GM12878 (cell line): ENCODE measurements at regions not wholly inside any gene's neighbourhood (a gene's known extent, or its start where the extent isn't known, plus 50 kb on each side); places are given as distances from the start of the nearest gene placed in this dataset.

Experiments used
- KDM1A ChIP-seq: fragments of 200-600 bp; sonication (generic); IDR thresholded peaks from 2 replicates; pipeline ENCODE4 v1.6.1; 2016; ENCODE audit warnings: borderline replicate concordance
- TF ChIP-seq, protein P1 (sequence below): IDR thresholded peaks from 2 replicates; pipeline ENCODE4 v1.6.1; 2012; ENCODE audit warnings: mild to moderate bottlenecking, low read depth, low read length

DNA sequence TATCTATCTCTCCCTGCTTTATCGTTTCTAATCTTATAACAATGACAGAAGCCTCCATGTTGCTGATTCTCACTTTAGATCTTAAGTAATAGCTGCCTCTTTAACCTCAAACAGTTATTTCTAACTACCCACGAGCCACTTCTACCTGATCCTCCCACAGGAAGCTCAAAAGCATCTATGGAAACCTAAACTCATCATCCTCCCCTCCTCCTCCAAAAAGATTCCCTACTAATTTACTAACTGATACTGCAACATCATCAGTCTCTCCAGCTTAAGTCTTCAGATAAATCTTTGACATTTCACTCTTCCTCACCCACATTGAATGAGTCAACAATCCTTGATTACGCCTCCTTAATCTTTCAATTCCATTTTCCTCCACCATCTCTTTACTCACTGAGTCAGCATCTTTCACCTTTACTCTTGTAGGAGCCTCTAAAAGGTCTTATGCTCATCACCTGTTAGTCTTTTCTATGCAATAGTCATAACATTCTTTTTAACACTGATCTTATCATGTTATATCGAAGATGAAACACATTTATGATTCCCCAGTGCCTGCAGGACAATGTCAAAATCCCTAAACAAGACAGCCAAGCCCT is 526.7 kb upstream of the CDH4 start:
- TF ChIP-seq, protein P1, sequence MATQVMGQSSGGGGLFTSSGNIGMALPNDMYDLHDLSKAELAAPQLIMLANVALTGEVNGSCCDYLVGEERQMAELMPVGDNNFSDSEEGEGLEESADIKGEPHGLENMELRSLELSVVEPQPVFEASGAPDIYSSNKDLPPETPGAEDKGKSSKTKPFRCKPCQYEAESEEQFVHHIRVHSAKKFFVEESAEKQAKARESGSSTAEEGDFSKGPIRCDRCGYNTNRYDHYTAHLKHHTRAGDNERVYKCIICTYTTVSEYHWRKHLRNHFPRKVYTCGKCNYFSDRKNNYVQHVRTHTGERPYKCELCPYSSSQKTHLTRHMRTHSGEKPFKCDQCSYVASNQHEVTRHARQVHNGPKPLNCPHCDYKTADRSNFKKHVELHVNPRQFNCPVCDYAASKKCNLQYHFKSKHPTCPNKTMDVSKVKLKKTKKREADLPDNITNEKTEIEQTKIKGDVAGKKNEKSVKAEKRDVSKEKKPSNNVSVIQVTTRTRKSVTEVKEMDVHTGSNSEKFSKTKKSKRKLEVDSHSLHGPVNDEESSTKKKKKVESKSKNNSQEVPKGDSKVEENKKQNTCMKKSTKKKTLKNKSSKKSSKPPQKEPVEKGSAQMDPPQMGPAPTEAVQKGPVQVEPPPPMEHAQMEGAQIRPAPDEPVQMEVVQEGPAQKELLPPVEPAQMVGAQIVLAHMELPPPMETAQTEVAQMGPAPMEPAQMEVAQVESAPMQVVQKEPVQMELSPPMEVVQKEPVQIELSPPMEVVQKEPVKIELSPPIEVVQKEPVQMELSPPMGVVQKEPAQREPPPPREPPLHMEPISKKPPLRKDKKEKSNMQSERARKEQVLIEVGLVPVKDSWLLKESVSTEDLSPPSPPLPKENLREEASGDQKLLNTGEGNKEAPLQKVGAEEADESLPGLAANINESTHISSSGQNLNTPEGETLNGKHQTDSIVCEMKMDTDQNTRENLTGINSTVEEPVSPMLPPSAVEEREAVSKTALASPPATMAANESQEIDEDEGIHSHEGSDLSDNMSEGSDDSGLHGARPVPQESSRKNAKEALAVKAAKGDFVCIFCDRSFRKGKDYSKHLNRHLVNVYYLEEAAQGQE: no peak
- TF ChIP-seq KDM1A: no peak
